Skeletal muscle satellite cell (primary cell): ENCODE measurements at regions not wholly inside any gene's neighbourhood (a gene's known extent, or its start where the extent isn't known, plus 50 kb on each side); places are given as distances from the start of the nearest gene placed in this dataset.

ENCODE experiments used
- H3K27me3 ChIP-seq: 2 replicates; pipeline ENCODE4 v1.7.0; 2013; ENCODE audit warnings: low read length; ENCODE audit not compliant: control insufficient read depth, insufficient read depth
- H3K36me3 ChIP-seq: 2 replicates; pipeline ENCODE4 v1.7.0; 2013; ENCODE audit warnings: mild to moderate bottlenecking, control low read depth, low read length; ENCODE audit not compliant: insufficient read depth
- H3K4me1 ChIP-seq: 2 replicates; pipeline ENCODE4 v1.7.0; 2013; ENCODE audit warnings: low read length; ENCODE audit not compliant: control insufficient read depth, insufficient read depth
- H3K4me2 ChIP-seq: 2 replicates; pipeline ENCODE4 v1.7.0; 2013; ENCODE audit warnings: mild to moderate bottlenecking, low read length
- H3K4me3 ChIP-seq: 2 replicates; pipeline ENCODE4 v1.7.0; 2013; ENCODE audit warnings: low read length
- H3K9ac ChIP-seq: 2 replicates; pipeline ENCODE4 v1.7.0; 2013; ENCODE audit warnings: mild to moderate bottlenecking, low read depth, low read length, moderate library complexity
- H3K9me3 ChIP-seq: replicated peaks from 2 replicates; pipeline ENCODE4 v1.7.0; 2013; ENCODE audit warnings: mild to moderate bottlenecking, control low read depth, low read length

DNA sequence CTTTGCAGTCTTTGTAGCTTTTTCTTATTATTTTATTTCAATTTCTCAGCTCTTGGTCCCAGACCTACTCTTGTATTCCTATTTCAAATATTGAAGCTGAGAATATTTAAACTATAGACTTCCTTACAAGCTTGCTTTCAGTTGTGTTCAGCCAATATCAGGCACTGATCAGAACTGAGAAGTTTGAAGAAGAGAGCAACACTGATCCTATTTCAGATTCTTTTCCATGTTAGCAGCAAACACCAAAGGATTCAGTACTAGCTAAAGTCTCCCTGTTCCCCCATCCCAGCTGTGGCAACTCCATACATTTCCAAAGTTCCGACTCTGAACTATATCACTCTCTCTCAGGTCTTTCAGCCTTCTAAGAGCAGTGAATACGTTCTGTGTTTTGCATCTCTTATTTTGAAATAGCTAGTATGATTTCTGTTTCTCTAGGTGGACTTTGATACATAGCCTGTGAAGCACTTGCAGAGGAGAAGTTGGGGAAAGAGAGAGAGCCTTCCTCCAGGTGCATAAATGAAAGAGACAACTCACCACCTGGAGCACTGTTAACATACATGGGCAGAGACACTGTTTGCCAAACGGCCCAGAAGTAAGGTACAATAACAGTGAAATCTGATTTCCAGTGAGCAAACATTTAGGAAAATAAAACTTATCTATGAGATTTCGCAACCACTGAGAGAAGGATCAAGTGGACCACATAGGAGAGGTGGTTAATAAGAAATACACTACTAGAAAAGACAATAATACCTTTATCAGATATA, 135.0 kb upstream of the ZNF804A start:
- Histone ChIP-seq H3K4me3 (no peak overlapping the region), H3K36me3 (no peaks in the 10 kb centered on the region), H3K4me1 (no peaks in the 10 kb centered on the region), H3K9ac (no peak overlapping the region), H3K9me3 (no peaks in the 10 kb centered on the region), H3K4me2 (no peak overlapping the region), H3K27me3 (no peaks in the 10 kb centered on the region)

- no peaks in the 10 kb centered on the region for H3K36me3 ChIP-seq
- no peak overlapping the region for H3K4me3 ChIP-seq
- no peaks in the 10 kb centered on the region for H3K27me3 ChIP-seq
- no peaks in the 10 kb centered on the region for H3K4me1 ChIP-seq
- H3K9me3 ChIP-seq: no peaks in the 10 kb centered on the region
- H3K4me2 ChIP-seq: no peak overlapping the region
- no peak overlapping the region for H3K9ac ChIP-seq
Observed at GRCh38 chr2:184463866-184464248, 134.5 kb upstream of the ZNF804A start.

DNA sequence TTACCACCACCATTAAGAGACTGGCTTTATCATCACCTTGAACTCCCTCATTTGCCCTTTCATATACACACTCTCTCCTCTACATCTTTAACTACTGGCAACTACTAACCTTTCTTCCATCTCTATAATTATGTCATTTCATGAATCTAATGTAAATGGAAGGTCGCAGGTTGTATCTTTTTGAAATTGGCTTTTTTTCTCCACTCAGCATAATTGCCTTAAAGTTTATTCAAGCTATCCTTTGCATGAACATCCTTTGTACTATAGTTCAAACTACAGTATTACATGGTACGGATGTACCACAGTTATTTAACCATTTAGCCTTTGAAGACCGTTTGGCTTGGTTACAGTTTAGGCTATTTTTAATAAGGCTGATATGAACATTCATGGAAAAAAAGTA, 129.5 kb upstream of the ZNF804A start:
- Histone ChIP-seq H3K4me3 (no peak overlapping the region), H3K27me3 (no peaks in the 10 kb centered on the region), H3K4me2 (no peak overlapping the region), H3K9ac (no peak overlapping the region), H3K36me3 (no peaks in the 10 kb centered on the region), H3K9me3 (no peaks in the 10 kb centered on the region), H3K4me1 (no peaks in the 10 kb centered on the region)

DNA sequence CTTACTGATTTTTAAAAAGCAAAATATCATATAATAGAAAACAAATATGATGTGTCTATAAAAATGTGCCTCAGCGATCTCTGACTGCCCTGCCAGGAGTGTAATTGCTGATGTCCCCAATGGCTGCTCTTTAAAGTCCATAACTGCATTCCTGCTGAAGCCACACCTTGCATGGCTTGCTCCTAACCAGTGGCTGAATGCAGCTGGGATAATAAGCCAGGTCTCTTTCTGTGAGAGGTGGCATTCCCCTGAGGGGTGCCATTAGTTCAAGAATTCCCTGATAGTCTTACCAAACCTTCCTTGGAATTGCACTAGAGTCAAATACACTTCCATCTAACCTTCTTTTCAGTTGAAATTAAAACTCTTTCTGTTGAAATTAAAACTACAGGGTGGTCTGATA, 125.8 kb upstream of the ZNF804A start:
- Histone ChIP-seq H3K9ac (no peak overlapping the region), H3K4me2 (no peak overlapping the region), H3K36me3 (no peaks in the 10 kb centered on the region), H3K27me3 (no peaks in the 10 kb centered on the region), H3K9me3 (no peaks in the 10 kb centered on the region), H3K4me3 (no peak overlapping the region), H3K4me1 (no peaks in the 10 kb centered on the region)

- no peak overlapping the region for H3K9ac ChIP-seq
- H3K27me3 ChIP-seq: no peaks in the 10 kb centered on the region
- H3K36me3 ChIP-seq: no peaks in the 10 kb centered on the region
Observed at GRCh38 chr2:184481865-184482264, 116.5 kb upstream of the ZNF804A start.

DNA sequence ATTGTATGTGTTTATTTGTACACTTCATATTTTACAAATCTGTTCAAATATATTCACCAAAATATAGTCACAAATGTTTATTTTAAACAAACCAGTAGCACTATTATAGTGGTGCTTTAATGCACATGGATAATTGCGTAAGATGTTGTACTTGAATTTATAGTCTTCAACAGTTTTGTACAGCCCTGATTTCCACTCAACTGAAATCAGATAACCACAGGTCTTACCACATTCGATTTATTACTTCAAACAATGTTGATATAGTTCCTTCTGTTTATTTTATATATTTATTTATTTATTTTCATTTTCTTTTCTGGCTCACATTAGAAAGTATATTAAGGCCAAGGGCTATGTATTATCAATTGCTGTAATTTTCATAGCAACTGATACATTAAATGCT, 99.4 kb upstream of the ZNF804A start:
- no peaks in the 10 kb centered on the region for H3K36me3 ChIP-seq
- H3K27me3 ChIP-seq: no peaks in the 10 kb centered on the region
- H3K4me3 ChIP-seq: no peak overlapping the region
- H3K9ac ChIP-seq: no peak overlapping the region
- H3K9me3 ChIP-seq: no peaks in the 10 kb centered on the region
- H3K4me2 ChIP-seq: no peak overlapping the region
- H3K4me1 ChIP-seq: no peaks in the 10 kb centered on the region

More at GRCh38 chr2:184481865-184482264, 116.5 kb upstream of the ZNF804A start:
- Histone ChIP-seq H3K9me3 (no peaks in the 10 kb centered on the region), H3K4me2 (no peak overlapping the region), H3K4me1 (no peaks in the 10 kb centered on the region), H3K4me3 (no peak overlapping the region)

DNA sequence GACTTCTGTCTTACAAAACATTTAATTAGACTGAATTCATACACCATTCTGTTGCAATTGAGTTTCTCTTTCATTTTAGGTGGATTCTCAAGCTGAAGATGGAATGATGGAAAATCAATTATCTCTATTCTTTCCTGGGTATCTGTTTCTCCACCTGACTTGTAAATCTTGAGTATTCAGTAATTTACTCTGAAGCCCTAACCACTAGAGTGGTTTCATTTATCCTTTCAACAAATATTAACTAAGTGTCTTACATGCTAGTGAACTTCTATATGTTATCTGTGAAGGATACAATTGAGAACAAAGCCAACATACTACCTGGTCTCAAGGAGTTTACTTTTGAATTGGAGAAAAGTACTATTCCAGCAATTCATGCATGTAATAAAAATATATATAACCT, 94.1 kb upstream of the ZNF804A start:
- Histone ChIP-seq H3K27me3 (no peaks in the 10 kb centered on the region), H3K4me1 (no peaks in the 10 kb centered on the region), H3K9ac (no peak overlapping the region), H3K36me3 (no peaks in the 10 kb centered on the region), H3K4me2 (no peak overlapping the region), H3K9me3 (no peaks in the 10 kb centered on the region), H3K4me3 (no peak overlapping the region)

DNA sequence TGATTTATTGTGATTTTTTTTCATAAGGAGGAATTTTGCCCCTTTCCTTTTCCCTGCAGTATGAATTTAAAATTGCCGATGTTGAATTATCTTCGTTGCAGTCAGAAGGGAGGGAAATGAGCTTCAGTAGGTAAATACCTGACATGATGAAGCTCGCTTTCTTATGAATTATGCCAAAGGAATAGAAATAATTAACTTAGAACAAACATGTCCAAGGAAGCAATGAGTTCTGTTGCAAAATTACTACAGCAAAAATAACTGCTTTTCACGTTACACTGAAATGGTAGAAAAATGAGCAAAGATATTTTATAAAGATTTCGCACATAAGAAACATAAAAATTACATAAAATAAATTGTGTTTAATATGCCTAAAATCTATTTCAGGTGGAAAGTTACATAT, 91.1 kb upstream of the ZNF804A start:
- H3K4me2 ChIP-seq: no peak overlapping the region
- H3K27me3 ChIP-seq: no peaks in the 10 kb centered on the region
- H3K9me3 ChIP-seq: no peaks in the 10 kb centered on the region

GRCh38 chr2:184517402-184517801, 80.9 kb upstream of the ZNF804A start:
- Histone ChIP-seq H3K4me1 (no peaks in the 10 kb centered on the region), H3K9ac (no peak overlapping the region), H3K4me2 (no peak overlapping the region), H3K27me3 (no peaks in the 10 kb centered on the region), H3K4me3 (no peak overlapping the region), H3K9me3 (no peaks in the 10 kb centered on the region), H3K36me3 (no peaks in the 10 kb centered on the region)

More for the DNA sequence above, 91.1 kb upstream of the ZNF804A start:
- Histone ChIP-seq H3K4me1 (no peaks in the 10 kb centered on the region), H3K4me3 (no peak overlapping the region), H3K9ac (no peak overlapping the region), H3K36me3 (no peaks in the 10 kb centered on the region)

GRCh38 chr2:184520441-184520840, 77.9 kb upstream of the ZNF804A start:
- Histone ChIP-seq H3K9ac (no peak overlapping the region), H3K9me3 (no peaks in the 10 kb centered on the region), H3K4me2 (no peak overlapping the region), H3K36me3 (no peaks in the 10 kb centered on the region), H3K4me3 (no peak overlapping the region), H3K4me1 (no peaks in the 10 kb centered on the region), H3K27me3 (no peaks in the 10 kb centered on the region)

DNA sequence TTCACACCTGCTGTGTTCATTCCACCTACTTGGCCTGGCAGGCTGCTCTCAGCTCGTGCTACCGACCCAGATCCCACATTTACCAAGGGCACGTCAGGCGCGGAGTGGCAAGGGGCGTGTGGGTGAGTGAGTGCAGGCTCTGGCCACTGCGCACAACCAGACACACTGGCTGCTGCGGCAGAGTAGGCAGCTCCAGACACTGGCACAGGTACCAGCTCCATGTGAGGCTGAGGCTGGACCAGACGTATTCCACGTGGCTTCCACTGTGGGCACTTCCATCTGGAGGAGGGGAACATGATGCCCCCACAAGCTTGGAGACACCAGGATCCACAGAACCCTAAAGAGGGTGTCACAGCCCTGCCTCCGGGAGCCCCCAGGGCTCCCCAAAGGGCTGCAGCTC, 74.6 kb upstream of the ZNF804A start:
- no peak overlapping the region for H3K4me3 ChIP-seq
- no peaks in the 10 kb centered on the region for H3K36me3 ChIP-seq
- no peaks in the 10 kb centered on the region for H3K27me3 ChIP-seq
- no peak overlapping the region for H3K4me2 ChIP-seq
- peaks cover 7% of the 10 kb centered on the region for H3K9me3 ChIP-seq
- H3K4me1 ChIP-seq: no peaks in the 10 kb centered on the region
- H3K9ac ChIP-seq: no peak overlapping the region
